HG02759 (cell line): ENCODE measurements at regions not wholly inside any gene's neighbourhood (a gene's known extent, or its start where the extent isn't known, plus 50 kb on each side); places are given as distances from the start of the nearest gene placed in this dataset.

Experiments used
- ATAC-seq: cut with Tn5 transposase; IDR thresholded peaks from one replicate; pipeline ENCODE4 v1.9.1; 2021; ENCODE audit warnings: mild to moderate bottlenecking, moderate library complexity; ENCODE audit not compliant: unreplicated experiment

DNA sequence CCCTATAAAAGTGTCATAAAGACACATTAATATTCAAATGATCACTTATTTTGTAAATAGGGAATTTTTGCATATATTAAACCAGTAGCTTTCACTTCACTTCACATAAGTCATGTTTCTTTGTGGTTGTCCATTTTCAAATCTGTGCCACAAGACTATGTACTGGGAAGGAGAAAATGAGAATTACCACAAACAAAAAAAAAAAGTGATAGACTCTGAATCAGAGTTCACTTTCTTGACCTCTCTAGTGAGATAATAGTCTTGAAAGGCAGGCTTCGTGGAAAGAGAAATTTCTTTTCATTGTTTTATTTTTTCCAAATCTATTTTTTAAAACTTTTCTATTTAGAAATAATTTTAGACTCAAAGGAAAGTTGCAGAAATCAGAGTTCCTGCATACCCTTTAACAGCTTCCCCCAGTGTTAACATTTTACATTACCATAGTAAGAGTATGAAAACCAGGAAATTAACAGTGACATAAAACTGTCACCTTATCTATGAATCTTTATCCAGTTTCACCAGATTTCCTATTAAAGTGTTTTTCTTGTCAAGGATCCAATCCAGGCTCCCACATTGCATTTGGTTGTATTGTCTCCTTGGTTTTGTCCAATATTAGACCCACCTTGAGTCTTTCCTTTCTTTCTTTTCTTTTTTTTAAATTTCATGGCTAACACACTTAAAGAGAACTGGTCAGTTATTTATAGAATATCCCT is 215.4 kb upstream of the PGRMC2 start:
- no peak for ATAC-seq

DNA sequence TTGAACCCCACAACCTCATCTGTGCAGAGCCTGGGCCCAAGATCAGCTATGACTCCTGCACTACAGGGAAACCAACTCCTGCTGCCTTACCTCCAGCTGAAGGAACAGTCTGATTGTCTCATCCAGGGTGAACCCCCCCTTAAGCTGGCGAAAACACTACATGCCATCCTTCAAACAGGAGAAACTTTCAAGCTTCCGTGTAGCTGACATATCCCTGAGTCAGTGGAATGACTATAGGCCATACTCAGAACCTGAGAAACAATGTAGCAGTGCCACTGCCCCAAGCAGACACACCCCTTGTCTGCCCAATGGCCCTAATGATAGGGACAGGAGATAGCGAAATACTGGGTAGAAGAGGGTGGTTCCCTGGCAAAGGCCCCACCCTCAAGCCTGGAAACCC is 213.6 kb upstream of the PGRMC2 start:
- no peak for ATAC-seq

DNA sequence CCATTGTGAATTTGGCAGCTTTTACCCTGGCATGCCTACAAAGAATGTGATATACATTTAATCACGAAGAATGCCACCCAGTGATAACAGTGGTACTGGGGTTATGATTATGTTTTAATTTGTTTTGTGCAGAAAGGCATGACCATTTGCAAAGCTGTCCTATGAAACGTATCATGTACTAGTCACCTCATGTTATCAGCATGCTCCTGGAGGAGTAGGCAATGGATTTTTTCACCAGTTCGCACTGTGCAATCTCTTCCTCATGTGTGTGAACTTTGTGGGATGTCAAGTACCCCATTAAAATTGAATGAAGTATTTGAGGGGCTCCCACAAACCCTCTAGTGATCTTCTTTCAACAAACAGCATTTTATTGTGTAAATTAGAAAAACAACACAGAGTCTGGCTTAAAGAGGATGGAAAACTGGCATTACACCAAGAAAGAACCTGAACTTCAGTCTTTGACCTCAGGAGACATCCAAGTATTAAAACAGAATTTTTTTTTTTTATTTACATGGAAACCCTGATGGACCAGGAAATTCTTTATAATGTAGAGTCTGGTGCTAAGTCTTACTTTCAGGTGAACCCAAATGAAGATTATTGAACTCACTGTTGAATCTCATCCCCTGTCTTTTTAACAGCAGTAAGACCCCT is 200.6 kb upstream of the PGRMC2 start:
- ATAC-seq: no peak

DNA sequence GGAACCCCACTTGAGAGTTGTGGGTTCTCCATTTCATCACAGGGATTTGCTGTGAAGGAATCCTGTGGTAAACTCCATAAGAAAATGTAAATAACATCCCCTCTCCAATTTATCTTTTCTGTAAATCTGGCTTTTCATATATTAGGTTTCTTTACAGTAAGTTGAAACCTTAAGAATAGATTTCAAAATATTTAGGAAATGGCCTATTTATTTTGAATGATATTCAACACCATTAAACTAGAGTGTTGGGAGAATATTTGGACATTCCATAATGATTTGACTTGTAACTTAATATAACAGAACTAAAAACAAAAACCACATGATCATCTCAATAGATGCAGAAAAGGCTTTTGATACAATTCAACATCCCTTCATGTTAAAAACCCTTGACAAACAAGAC is 197.3 kb upstream of the PGRMC2 start:
- ATAC-seq: no peak

DNA sequence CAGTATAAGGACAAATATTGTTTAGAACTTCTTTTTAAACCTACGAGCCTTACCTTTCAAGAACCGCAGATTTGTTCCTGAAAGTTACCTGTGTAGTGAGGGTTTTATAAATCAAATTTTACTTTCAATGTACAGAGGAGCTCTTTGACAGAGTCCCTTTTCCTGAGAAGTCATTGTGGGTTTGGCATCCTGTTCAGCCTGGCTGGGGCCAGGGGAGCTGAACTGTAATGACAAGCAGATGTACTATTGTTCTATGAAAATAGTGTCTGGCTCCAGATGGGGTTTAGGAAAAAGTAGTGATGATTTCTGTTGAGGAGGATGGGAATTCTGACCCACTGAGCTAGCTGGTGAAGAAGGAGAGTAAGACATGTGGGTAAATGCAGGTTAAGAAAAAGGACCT is 196.2 kb upstream of the PGRMC2 start:
- no peak for ATAC-seq

DNA sequence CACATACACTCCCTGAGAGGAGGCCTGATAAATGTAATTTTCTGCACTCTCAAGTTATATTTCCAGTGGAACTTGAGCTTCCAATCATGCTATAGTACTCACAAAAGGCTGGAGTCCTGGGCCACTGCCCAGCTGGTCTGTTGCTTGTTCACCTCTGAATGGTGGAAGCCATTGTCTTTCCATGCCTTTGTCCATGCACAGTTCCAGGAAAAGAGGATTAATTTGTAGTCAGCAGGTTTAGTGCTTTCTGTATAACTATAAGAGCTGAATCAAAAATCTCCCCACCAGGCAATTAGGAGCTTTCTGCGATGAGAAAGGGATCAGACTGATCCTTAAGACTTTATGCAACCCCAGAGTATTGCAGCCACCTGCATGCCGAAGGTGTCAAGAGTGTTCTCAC is 195.4 kb upstream of the PGRMC2 start:
- ATAC-seq: no peak

DNA sequence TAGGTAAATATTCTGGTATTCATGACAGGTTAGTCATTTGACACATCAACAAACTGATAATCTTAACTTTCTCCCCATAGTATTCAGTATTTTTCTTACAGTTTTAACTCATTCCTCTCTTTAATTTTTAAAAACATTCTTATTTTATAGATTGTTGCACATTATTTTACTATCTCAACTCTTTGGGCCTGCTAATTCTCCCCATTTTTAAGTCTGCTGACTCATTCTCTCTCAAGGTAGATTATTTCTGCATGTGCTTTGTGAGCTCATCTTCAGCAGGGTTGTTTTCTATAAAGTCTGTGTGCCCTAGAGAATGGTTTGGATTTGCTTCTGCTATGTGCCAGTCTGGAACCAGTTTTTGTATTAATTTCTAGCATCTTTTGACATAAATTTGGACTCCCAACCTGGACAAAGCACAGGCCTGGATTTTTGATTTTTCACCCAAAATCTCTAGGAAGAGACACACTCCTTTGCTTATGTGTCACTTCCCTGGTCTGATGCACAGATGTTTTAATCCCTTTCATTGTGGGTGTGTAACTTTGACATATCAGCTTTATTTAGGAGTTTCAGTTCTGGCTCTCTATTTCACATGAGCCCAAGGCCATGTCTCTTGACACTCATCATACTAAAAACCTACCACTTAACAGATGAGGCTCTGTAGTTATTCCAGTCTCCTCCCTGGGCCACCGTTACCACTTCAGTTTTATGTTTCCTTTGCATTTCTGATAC is 194.3 kb upstream of the PGRMC2 start:
- ATAC-seq: no peak

DNA sequence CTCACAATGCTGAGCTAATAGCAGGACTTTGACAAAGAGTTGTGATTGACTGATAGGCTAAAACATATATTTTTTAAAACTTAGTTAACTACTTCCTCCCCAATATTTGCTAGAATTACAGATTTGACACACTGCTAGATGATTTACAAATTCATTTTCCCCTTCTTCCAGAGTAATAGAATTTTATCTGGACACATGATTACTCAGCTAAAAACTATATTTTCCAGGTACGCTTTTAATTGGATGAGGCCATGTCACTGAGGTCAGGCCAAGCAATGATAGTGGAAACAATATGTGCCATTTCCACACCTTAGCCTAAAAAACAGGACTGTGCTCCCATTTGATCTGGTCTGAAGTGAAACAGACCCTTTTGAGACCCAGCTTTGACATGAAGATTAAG is 193.3 kb upstream of the PGRMC2 start:
- no peak for ATAC-seq

DNA sequence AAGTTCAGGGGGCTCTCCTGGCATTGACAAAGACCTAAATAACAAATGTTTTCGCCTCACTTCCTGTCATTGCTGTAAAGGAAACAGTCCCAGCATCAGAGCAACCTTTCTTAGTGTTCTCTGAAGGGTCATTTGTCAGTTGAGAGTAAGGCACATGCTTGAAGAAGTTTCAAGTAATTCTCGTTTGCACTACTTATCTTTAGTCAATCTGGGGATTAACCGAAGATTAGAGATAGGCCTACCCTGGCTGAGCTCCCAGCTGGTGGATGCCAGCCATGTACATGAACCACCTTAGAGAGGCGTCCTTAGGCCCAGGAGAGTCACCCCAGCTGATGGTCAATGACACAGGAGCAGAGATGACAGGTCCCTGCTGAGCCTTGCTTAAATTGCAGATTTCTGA is 189.9 kb upstream of the PGRMC2 start:
- no peak for ATAC-seq

DNA sequence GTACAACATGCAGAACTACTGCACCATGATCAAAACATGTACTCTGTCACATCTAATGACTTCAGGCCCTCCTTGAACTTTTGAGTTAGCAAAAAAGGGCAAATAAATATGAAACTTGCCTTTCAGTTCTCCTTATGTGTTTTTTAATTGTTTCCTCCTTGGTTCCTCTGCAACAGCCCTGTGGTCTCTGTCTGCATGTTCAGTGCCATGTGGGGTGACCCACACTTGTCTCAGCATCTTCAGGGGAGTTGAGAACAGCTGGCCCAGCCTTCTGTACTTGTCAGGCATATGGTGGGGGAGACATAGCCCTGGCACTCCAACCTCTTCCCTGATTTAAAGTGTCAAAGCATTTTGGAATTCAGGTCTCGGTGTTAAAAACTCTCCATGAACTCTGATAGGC is 188.0 kb upstream of the PGRMC2 start:
- ATAC-seq: no peak

DNA sequence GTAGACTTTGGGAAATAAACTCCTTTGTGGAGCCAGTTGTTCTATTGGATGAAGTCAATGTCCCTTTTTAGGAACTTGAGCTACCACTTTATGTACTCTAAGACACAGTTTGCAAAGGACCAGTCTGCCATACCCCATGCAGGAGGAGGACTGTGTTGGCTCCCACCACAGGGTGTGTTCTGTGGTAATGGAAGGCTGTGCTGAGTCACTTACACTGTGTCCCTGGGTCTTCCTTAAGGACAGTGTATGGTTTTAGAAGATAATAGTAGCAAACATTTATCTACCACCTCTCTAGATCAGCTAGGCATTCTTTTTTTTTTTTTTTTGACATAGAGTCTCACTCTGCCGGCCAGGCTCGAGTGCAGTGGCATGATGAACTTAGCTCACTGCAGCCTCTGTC is 184.0 kb upstream of the PGRMC2 start:
- no peak for ATAC-seq

DNA sequence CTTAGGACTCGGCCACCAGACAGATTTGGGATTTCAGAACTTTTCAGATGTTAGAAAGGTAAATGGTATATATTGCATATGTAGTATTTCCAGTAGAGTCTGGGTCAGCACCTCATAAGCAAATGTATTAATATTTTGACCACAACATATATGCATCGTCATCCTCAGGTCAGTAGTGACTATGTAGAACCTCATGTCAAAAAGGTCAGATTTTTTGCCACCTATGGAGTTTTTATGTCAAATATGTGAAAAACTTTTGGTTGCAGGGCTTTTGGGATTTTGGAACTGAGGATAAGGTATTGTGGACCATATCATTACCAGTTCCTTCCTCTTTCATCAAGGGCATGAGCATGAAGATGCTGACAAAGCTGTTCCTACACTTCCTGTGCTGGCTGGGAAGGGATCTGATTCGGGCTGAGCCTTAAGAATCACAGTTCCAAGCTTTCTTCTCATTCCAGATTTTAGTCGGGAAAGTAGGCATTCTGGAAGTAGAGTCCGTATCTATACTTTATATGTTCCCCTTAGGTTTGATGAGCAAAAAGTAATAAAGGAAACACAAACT is 183.0 kb upstream of the PGRMC2 start:
- ATAC-seq: no peak

DNA sequence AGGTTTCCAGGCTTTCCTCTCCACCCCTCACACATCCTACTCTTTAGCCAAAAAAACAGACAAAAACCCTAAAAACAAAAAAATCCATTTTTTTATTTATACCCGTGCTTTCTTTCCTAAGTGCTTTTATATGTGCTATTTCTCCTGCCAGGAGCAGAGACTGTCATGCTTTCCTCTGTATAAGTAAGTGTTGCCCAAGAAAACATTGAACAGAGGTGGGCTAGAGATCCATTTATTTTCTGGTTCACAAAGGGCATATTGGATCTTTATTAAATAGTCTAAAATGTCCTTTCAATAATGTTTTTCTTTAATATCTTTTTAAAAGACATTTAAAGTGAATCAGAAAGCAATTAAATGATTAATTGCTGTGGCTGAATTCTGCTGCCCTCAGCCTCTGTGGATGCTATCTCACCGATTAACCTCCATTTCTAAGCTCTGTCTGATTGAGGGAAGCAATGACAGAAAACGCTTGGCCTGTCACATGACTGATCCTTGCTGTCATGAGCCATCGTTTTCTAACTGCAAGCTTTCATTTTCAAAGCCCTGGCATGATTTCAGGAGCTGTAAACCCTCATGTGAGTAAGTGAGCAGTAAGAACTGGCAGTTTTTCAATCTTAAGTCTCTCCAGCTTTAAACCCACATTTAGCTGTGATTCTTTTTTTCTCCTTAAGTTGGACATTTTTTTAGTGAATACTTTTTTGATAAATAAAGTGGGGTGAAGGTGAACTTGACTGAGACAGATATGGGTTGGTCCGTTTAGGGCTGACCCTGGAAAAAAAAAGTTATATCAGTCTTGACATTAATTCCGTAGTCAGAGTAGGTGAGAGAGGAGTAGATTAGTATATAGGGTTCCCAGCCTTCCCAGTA is 180.7 kb upstream of the PGRMC2 start:
- no peak for ATAC-seq

DNA sequence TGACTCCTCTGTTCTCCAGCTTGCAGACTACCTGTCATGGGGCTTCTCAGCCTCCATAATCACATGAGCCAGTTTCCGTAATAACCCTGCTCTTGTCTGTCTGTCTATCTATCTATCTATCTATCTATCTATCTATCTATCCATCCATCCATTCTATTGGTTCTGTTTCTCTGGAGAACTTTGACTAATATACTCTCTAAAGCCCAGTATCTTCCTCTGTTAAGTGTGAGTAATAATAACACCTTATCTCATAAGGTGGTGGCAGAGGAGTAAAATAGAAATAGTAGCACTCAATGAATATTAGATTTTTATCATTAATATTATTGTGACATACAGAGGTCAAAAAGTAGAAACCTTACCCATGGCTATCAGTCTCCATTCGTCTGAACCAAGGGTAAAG is 177.9 kb upstream of the PGRMC2 start:
- no peak for ATAC-seq

DNA sequence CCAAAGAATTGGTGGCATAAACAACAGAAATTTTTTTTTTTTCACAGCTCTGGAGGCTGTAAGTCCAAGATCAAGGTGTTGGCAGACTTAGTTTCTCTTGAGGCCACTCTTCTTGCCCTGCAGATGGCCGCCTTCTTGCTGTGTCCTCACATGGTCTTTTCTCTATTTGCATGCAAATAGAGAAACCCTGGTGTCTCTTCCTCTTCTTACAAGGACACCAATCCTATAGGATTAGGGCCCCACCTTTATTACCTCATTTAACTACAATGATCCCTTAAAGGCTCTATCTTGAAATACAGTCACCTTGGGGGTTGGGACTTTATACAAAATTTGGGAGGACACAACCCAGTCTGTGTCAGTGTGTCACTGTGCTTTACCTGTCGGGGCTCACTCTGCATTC is 175.4 kb upstream of the PGRMC2 start:
- no peak for ATAC-seq

DNA sequence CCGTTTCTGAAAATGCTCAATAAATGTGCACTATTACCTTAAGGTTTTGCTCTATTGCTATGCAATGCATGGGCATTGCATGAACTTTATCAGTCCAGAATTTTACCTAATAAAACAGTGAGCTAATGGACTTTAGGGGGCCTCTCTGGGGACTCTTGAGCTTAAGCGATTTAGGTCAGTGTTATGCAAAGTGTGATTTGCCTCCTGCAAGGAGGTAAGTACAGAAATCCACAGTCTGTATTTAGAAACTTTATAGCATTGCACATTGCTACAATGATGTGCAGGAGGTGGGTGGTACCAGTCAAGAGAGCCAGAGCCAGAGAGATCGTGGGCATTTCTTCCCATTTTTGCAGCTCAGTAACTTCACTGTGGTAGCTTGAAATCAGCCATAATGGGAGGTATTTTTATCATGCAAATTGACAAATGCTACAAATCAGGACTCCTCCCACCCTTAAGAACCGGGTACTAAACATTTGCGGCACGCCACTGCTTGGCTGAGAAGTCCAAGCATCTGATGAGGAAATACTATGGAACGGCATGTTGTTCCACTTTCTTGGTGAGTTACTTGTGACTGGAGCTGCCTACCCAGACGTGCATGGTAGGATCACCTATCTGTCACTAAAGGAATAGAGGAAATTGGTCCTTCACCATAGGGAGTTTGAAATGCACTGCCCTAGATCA is 174.6 kb upstream of the PGRMC2 start:
- no peak for ATAC-seq

DNA sequence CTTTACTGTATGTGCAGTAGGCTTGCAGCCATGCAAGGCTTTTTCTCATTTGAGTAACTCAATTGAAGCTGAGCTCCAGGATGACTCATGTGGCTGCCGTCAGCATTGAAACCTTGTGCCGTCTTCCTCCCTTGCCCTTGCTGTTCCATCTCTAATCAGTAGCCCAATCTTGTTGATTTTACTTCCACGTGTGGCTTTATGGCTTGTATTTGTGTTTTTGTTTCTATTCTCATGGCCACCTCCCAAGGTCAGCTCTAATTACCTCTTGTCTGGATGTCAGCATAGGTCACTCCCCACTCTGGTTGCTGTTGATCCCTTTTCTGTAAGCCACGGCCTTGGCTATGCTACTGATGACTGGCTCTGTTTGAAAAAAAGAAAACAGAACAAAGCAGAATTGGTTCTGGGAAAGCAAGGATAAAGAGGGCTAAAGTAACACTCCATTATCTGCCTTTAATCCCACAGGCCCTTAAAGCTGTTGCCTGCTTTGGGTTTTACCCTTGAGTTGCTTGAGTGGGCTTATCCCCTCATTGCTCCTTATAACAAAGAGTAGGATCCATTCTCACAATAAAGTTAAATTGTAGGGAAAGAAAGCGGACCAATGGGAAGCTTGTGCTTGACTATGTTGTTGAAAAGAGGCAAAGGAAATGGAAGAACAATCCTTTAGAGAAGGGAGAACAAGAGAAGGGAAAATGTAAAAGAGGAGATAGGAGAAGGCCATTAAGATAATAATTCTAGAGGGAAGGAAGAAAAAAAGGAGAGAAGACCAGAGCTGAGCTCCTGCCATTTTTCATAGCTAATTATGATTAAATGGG is 173.9 kb upstream of the PGRMC2 start:
- no peak for ATAC-seq

DNA sequence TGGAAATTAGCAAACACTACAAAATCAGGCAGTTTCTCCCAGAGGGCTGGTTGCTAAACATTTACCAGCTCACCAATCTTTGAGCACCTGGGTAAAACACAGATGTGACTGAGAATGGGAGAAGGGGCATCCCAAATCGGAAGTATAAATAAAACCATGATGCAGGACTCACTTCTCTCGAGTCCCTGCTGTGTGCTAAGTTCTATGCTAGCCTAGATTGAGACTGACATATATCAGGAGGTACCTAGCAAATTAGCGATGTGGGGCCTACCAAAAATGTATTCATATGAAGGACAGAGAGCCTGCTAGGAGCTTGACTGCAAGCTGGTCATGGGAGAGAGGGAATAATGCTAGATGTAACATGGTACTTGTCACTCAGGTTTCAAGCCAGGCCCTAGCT is 171.9 kb upstream of the PGRMC2 start:
- no peak for ATAC-seq

DNA sequence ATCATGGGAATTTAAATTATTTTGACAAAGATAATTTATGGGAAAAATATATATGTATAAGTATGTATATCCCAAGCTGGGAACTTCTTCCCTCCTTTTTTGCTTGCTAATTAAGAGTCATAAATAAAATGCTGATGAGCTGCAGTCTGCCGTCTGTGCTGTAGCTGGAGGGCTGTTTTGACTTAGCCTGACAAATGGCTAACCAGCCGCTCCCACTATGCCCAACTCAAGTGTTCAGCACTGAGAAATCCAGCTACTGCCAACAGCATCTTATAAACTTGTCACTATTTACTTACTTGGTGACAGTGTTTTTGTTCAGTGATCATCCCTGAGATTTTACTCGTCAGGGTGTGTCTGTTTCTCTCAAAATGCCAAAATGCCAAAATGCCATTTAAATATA is 171.2 kb upstream of the PGRMC2 start:
- ATAC-seq: no peak

DNA sequence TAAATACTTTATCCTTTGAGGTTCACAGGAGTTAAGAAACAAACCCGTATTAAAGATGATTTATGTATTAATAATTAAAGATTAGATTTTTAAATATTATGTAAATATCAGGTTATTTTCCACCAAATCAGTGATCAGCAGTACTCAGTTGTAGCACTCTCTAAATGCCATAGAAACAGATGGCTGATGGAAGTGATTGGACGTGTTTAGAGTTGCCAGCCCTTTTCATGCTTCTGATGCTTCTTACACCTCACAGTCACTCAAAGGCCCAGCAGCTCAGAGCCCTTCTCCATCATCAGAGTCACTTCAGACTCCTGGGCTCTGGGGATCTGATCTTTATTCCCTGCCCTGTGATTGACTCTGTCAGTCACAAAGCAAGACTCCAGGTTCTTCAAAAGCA is 170.1 kb upstream of the PGRMC2 start:
- ATAC-seq: no peak
